ENCODE measurements at regions not wholly inside any gene's neighbourhood (a gene's known extent, or its start where the extent isn't known, plus 50 kb on each side); places are given as distances from the start of the nearest gene placed in this dataset.

GRCh38 chr2:108084311-108084710, 98.0 kb downstream of the SLC5A7 start:
- no peak overlapping the region for H2AFZ ChIP-seq (ENCODE audit: low read depth, low read length, severe bottlenecking)
- no peak overlapping the region for H3K4me3 ChIP-seq (ENCODE audit: insufficient read depth, low read length, poor library complexity, severe bottlenecking)
- no peak for TF ChIP-seq EZH2phosphoT487 (conservative IDR thresholded peaks at IDR 0.05; ENCODE audit: low read length)
- no peak for TF ChIP-seq CTCF (IDR thresholded peaks at IDR 0.05; ENCODE audit: insufficient read depth, low read length, poor library complexity, severe bottlenecking)
- no peak overlapping the region for H3K9ac ChIP-seq (ENCODE audit: low read length)
- H4K20me1 ChIP-seq (ENCODE audit: low read depth, low read length), result no peaks in the 10 kb centered on the region
- H3F3A ChIP-seq (ENCODE audit: insufficient read depth), result no peaks in the 10 kb centered on the region
- no peaks in the 10 kb centered on the region for H3K27me3 ChIP-seq (ENCODE audit: low read length)
- no peaks in the 10 kb centered on the region for H3K79me2 ChIP-seq (ENCODE audit: insufficient read depth, low read length)
- H3K4me2 ChIP-seq (ENCODE audit: low read depth, low read length, poor library complexity, severe bottlenecking), result no peak overlapping the region
- H3K27ac ChIP-seq (ENCODE audit: low read depth, low read length), result no peak overlapping the region
- H3K9me2 ChIP-seq (replicated peaks; ENCODE audit: insufficient read depth, low read length), result no peaks in the 10 kb centered on the region
- H3K9me3 ChIP-seq (ENCODE audit: insufficient read depth, low read length), result no peaks in the 10 kb centered on the region
- H3K36me3 ChIP-seq (ENCODE audit: low read length), result no peaks in the 10 kb centered on the region

- Histone ChIP-seq H3K9ac (ENCODE audit: low read length) (no peak overlapping the region), H3K4me2 (ENCODE audit: low read depth, low read length, poor library complexity, severe bottlenecking) (no peak overlapping the region), H3K36me3 (ENCODE audit: low read length) (no peaks in the 10 kb centered on the region), H4K20me1 (ENCODE audit: low read depth, low read length) (no peaks in the 10 kb centered on the region), H3K9me2 (replicated peaks; ENCODE audit: insufficient read depth, low read length) (no peaks in the 10 kb centered on the region), H3K9me3 (ENCODE audit: insufficient read depth, low read length) (no peaks in the 10 kb centered on the region), H3F3A (ENCODE audit: insufficient read depth) (no peaks in the 10 kb centered on the region), H2AFZ (ENCODE audit: low read depth, low read length, severe bottlenecking) (no peak overlapping the region), H3K4me3 (ENCODE audit: insufficient read depth, low read length, poor library complexity, severe bottlenecking) (no peak overlapping the region), H3K79me2 (ENCODE audit: insufficient read depth, low read length) (no peaks in the 10 kb centered on the region), H3K27ac (ENCODE audit: low read depth, low read length) (no peak overlapping the region), H3K27me3 (ENCODE audit: low read length) (no peaks in the 10 kb centered on the region)
- no peak for TF ChIP-seq EZH2phosphoT487 (conservative IDR thresholded peaks at IDR 0.05; ENCODE audit: low read length)
Observed at GRCh38 chr2:108092886-108093285, 106.6 kb downstream of the SLC5A7 start.

- Histone ChIP-seq H3K27ac (ENCODE audit: low read depth, low read length) (no peak overlapping the region), H4K20me1 (ENCODE audit: low read depth, low read length) (no peaks in the 10 kb centered on the region), H3K9me2 (replicated peaks; ENCODE audit: insufficient read depth, low read length) (no peaks in the 10 kb centered on the region), H3K36me3 (ENCODE audit: low read length) (no peaks in the 10 kb centered on the region), H3K9me3 (ENCODE audit: insufficient read depth, low read length) (no peaks in the 10 kb centered on the region), H3F3A (ENCODE audit: insufficient read depth) (no peaks in the 10 kb centered on the region), H3K4me2 (ENCODE audit: low read depth, low read length, poor library complexity, severe bottlenecking) (no peak overlapping the region), H2AFZ (ENCODE audit: low read depth, low read length, severe bottlenecking) (no peak overlapping the region), H3K79me2 (ENCODE audit: insufficient read depth, low read length) (no peaks in the 10 kb centered on the region), H3K9ac (ENCODE audit: low read length) (no peak overlapping the region), H3K27me3 (ENCODE audit: low read length) (0 out of 2 replicates have a peak, but pooled peaks cover under 1% of the 10 kb centered on the region), H3K4me3 (ENCODE audit: insufficient read depth, low read length, poor library complexity, severe bottlenecking) (no peak overlapping the region)
- TF ChIP-seq EZH2phosphoT487 (conservative IDR thresholded peaks at IDR 0.05; ENCODE audit: low read length) (no peak), CTCF (IDR thresholded peaks at IDR 0.05; ENCODE audit: insufficient read depth, low read length, poor library complexity, severe bottlenecking) (no peak)
Observed at GRCh38 chr2:108101481-108101880, 115.2 kb downstream of the SLC5A7 start.

- Histone ChIP-seq H3K4me2 (ENCODE audit: low read depth, low read length, poor library complexity, severe bottlenecking) (no peak overlapping the region), H2AFZ (ENCODE audit: low read depth, low read length, severe bottlenecking) (no peak overlapping the region), H3K4me3 (ENCODE audit: insufficient read depth, low read length, poor library complexity, severe bottlenecking) (no peak overlapping the region), H3K9ac (ENCODE audit: low read length) (no peak overlapping the region), H3K36me3 (ENCODE audit: low read length) (no peaks in the 10 kb centered on the region), H3K9me3 (ENCODE audit: insufficient read depth, low read length) (no peaks in the 10 kb centered on the region), H4K20me1 (ENCODE audit: low read depth, low read length) (no peaks in the 10 kb centered on the region), H3F3A (ENCODE audit: insufficient read depth) (no peaks in the 10 kb centered on the region), H3K79me2 (ENCODE audit: insufficient read depth, low read length) (no peaks in the 10 kb centered on the region), H3K27ac (ENCODE audit: low read depth, low read length) (no peak overlapping the region), H3K27me3 (ENCODE audit: low read length) (0 out of 2 replicates have a peak, but pooled peaks cover 3% of the 10 kb centered on the region), H3K9me2 (replicated peaks; ENCODE audit: insufficient read depth, low read length) (no peaks in the 10 kb centered on the region)
- no peak for TF ChIP-seq EZH2phosphoT487 (conservative IDR thresholded peaks at IDR 0.05; ENCODE audit: low read length)
- no peak for TF ChIP-seq CTCF (IDR thresholded peaks at IDR 0.05; ENCODE audit: insufficient read depth, low read length, poor library complexity, severe bottlenecking)
Observed at GRCh38 chr2:108106731-108107130, 120.4 kb downstream of the SLC5A7 start.

Data from SU-DHL-6 (cell line).